NCI-H345 (cell line): ENCODE measurements at regions not wholly inside any gene's neighbourhood (a gene's known extent, or its start where the extent isn't known, plus 50 kb on each side); places are given as distances from the start of the nearest gene placed in this dataset.

ENCODE experiments used
- DNase-seq: peaks from one replicate; lab custom pipeline; 2025; lab: John Stamatoyannopoulos, UW

- no peak for DNase-seq
Observed at GRCh38 chr2:10201201-10201600, 78.7 kb downstream of the RRM2 start.

- no peak for DNase-seq
Observed at GRCh38 chr2:10202131-10202665, 79.7 kb downstream of the RRM2 start.

- no peak for DNase-seq
Observed at GRCh38 chr2:10204326-10205161, 82.0 kb downstream of the RRM2 start.

- DNase-seq = no peak
Observed at GRCh38 chr2:10205162-10205475, 82.6 kb downstream of the RRM2 start.

GRCh38 chr2:10208736-10209135, 86.2 kb downstream of the RRM2 start:
- DNase-seq = no peak

GRCh38 chr2:10209406-10209935, 86.9 kb downstream of the RRM2 start:
- no peak for DNase-seq

GRCh38 chr2:10210336-10210735, 87.8 kb downstream of the RRM2 start:
- no peak for DNase-seq

GRCh38 chr2:10211844-10212422, 89.4 kb downstream of the RRM2 start:
- DNase-seq = no peak

GRCh38 chr2:10212827-10213226, 89.9 kb upstream of the HPCAL1 start:
- DNase-seq = no peak

GRCh38 chr2:10214179-10214578, 88.5 kb upstream of the HPCAL1 start:
- DNase-seq = no peak

GRCh38 chr2:10215393-10215935, 87.2 kb upstream of the HPCAL1 start:
- no peak for DNase-seq

GRCh38 chr2:10216677-10217488, 85.8 kb upstream of the HPCAL1 start:
- no peak for DNase-seq

- DNase-seq = no peak
Observed at GRCh38 chr2:10217489-10218435, 84.9 kb upstream of the HPCAL1 start.

GRCh38 chr2:10220045-10220901, 82.4 kb upstream of the HPCAL1 start:
- no peak for DNase-seq

- DNase-seq = no peak
Observed at GRCh38 chr2:10220902-10221391, 81.8 kb upstream of the HPCAL1 start.

GRCh38 chr2:10221443-10221842, 81.3 kb upstream of the HPCAL1 start:
- no peak for DNase-seq

- no peak for DNase-seq
Observed at GRCh38 chr2:10221976-10222870, 80.5 kb upstream of the HPCAL1 start.

GRCh38 chr2:10223471-10223870, 79.2 kb upstream of the HPCAL1 start:
- no peak for DNase-seq
